GM19452 (cell line): ENCODE measurements at regions not wholly inside any gene's neighbourhood (a gene's known extent, or its start where the extent isn't known, plus 50 kb on each side); places are given as distances from the start of the nearest gene placed in this dataset.
"Not testable (repeated sequence)": the region's sequence is repeated elsewhere in the genome, so short reads cannot be mapped to it uniquely, and the experiment has no call there.

ENCODE experiments used
- ATAC-seq: cut with Tn5 transposase; IDR thresholded peaks from one replicate; pipeline ENCODE4 v1.9.1; 2021; ENCODE audit not compliant: unreplicated experiment

GRCh38 chr21:15119486-15119885, 54.7 kb upstream of the NRIP1 start:
- ATAC-seq = no peak

GRCh38 chr21:15121097-15121654, 56.4 kb upstream of the NRIP1 start:
- ATAC-seq = no peak

DNA sequence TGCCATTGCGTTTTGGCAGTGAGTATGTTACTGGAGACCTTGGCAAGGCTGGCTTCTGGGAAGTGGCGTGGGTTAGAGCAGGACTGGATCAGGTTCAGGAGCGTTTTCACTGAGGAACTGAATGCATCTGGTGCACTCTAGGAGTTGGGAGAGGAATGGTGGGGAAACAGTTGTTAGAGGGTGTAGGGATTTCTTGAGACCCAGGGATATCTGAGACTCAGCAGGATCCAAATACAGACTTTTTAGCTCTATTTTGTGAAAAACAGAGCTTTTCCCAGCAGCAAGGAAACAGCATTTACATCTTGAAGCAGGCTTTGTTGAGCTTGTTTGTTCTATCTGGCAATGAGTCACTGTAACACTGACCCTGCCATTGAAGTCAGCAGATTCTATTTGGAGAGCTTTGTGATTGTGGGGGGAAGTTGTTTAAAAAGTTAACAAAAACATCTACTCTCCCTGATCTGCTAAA, 56.9 kb upstream of the NRIP1 start:
- ATAC-seq = no peak

- no peak for ATAC-seq
Measured at GRCh38 chr21:15122241-15122640, 57.4 kb upstream of the NRIP1 start.

GRCh38 chr21:15124731-15125130, 59.9 kb upstream of the NRIP1 start:
- ATAC-seq = no peak

- no peak for ATAC-seq
Measured at GRCh38 chr21:15126948-15127347, 62.1 kb upstream of the NRIP1 start.

DNA sequence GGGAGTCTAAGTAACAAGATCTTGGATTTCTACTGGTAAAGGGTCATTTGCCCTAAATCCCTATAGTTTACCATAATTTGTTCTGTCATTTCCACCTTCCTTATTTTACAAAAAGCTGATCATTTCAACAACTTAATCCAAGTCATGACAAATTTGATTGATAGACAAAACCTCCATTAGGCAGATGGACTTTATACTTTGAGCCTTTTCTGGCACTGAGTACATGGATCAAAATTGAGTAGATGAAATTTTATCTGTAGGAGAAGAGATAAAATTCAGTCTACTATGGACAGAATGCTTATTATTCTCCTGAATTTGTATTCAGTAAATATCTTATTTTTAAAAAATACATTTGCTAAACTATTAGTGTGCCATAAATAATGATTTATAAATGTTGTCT, 62.6 kb upstream of the NRIP1 start:
- ATAC-seq = no peak

GRCh38 chr21:15128267-15128666, 63.5 kb upstream of the NRIP1 start:
- no peak for ATAC-seq

- not testable (repeated sequence) for ATAC-seq
Measured at GRCh38 chr21:15128714-15129113, 63.9 kb upstream of the NRIP1 start.

DNA sequence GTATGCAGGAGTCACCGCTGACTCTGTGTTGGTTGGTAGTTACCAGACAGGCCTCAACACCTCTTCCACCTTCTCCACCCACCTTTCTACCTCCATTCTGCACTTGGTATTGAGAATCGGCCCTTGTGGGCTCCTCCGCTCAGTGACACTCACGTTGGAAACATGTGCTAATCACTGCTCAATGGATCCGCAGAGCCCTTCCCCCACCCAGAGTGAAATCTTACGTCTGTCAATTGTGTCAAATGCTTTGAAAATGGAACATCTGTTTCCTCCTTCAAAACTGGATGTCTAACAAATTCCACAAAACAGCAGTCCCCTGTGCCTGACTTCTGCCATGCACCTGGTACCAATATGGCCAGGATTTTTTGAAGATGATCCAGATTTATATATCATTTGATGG, 65.5 kb upstream of the NRIP1 start:
- no peak for ATAC-seq

DNA sequence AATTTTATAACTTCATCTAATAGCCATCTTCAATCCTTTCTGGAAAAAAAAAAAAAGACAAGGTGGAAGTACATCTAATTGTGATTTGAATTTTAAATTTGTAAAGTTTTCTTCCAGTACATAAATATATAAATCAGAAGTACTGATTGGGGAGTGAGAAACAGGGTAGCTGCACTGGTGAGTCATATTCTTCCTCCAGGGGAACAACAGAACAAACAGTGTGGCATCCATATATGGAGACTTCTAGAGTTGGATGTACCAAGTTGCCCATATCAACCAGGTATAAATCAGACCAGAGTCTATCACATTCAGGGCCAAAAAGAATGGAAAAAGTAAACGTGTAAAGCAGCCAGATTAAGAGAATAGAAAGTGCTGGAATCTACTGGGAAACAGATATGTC, 66.0 kb upstream of the NRIP1 start:
- no peak for ATAC-seq

DNA sequence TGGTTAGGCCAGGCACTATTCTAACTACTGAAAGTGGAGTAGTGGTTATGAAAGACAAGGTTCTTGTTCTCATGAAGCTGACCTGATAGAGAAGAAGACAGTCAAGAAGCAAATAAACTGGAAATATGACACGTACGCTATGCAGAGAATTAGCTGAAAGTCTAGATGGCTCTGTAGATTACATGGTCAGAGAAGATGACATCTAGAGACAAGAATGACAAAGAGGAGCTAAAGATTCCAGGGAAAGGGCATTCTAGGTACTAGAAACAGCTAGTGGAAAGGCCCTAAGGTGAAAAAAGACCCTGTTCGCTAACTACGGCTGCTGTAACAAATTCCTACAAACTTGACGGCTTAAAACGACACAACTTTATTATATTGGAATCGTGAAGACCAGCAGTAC, 68.0 kb upstream of the NRIP1 start:
- no peak for ATAC-seq

DNA sequence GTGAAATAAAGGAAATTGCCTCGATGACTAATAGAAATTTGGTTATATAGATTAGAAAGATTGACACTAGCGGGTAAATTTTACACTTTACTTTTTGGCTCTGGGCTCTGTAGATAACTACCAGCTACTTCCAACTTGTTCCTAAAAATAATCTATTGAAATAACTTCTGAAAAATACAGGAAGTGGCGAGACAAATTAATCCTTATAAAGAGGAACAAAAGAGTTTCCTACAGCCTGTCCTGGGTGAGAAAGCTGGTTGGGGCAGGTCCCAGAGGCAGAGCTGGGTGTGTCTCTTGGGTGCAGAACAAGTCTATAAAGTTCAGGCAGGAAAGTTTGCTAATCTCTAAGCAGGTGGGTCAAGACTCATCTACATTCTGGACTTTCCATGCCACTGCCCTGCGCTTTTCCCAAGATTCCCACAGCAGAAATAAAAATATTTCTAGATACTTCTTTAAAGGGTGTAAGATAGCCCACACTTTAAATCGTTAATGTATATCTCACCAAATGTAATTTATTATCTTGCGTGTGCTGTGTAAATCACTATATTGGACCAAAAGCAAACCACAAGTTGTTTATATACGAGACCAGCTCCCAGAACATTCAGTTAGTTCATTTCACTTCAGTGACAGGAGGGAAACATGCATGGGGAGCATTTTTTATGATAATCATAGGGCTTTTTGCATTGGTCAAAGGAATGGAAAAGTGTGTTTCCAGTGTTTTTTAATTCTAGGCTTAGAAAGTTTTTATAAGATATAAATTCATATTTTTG, 70.1 kb upstream of the NRIP1 start:
- ATAC-seq = no peak

DNA sequence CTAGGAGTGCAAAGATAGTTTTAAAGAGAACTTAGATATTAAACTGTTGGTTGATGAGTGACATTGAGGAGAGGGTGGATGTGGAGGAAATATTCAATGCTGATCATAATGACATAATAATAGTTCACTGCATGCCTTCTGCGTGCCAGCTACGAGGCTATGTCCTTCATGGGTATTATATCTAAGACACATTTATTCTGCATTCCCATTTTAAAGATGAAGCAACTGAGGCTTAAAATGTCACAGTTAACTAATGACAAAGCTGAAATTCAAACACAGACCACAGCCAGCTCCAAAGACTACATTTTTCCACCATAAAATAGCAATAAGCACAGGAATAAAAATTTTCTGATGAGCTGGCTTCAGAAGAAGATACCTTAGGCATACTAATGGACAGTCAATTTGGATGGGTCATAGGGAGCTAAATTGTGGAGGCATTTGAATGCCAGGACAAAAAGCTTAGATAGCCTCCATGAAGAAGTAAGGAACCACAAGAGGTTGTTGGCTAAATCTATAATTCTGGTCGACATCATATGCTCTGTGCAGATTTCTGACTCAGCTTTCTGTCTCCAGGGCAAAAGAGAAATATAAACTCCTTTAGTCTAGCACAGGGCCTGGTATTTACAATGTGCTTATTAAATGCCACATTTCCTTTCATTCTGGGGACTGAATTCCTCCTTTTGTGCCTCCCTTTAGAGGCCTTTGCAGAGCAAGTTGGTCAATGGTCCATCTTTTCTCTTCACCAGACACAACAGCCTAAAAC, 71.2 kb upstream of the NRIP1 start:
- no peak for ATAC-seq

- no peak for ATAC-seq
Measured at GRCh38 chr21:15138490-15138889, 73.7 kb upstream of the NRIP1 start.

- no peak for ATAC-seq
Measured at GRCh38 chr21:15139898-15140297, 75.1 kb upstream of the NRIP1 start.

- no peak for ATAC-seq
Measured at GRCh38 chr21:15140321-15141019, 75.7 kb upstream of the NRIP1 start.

GRCh38 chr21:15141261-15141970, 76.6 kb upstream of the NRIP1 start:
- no peak for ATAC-seq

DNA sequence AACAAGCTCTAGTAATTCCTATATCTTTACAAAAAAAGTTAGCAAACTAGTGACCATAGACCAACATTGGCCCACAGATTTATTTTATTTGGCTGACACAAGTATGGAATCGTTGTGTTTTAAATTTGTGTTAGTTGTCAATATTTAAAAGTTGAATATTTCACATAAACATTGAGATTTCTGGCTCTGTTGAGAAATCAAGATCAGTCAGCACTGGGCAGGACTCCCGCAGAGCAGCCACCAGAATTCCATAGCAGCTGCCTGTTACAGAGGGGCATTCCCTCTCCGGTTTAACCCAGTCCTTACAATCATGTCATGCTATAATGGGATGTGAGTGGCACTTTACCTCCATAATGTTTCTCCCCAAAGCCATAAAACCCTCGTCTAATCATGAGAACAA, 79.2 kb upstream of the NRIP1 start:
- ATAC-seq = no peak

DNA sequence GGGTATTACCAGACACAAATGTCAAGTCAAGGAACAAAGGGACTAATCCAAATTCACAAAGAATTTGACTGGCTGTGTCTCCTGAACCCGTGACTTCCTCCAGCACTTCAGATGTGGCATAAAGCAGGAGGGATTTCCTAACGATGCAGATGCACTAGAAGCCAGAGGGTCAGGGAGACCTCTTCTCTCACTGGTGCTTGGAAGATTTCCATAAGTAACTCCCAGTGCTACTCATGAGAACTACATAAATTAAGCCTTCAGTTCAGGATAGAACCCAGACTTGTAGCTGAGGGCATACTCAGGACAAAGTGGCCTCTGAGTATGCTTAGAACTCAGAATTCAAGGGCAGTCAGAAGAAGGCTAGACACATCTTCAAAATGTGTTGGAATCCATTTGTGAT, 83.6 kb upstream of the NRIP1 start:
- no peak for ATAC-seq
